ENCODE measurements at regions not wholly inside any gene's neighbourhood (a gene's known extent, or its start where the extent isn't known, plus 50 kb on each side); places are given as distances from the start of the nearest gene placed in this dataset.
"Not testable (repeated sequence)": the region's sequence is repeated elsewhere in the genome, so short reads cannot be mapped to it uniquely, and the experiment has no call there.

DNA sequence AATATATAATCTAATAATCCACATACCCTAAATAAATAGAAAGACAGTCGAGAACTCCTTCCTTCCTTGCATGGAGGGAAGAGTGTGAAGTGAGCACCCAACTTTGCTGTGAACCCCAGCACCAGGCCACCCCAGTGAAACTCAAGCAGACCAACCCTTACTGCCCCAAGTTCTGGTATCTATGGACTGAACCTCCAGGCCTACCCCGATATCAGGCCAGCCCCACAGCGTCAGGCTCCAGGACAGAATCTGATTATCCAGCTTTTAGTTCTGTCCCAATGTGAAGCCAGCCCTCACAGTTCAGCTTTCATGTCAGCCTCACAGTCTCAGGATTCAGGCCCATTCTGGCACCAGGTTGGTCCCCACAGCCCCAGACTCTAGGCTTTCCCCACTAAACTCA lies 1617.2 kb upstream of the AGA start:
- TF ChIP-seq, protein P1, sequence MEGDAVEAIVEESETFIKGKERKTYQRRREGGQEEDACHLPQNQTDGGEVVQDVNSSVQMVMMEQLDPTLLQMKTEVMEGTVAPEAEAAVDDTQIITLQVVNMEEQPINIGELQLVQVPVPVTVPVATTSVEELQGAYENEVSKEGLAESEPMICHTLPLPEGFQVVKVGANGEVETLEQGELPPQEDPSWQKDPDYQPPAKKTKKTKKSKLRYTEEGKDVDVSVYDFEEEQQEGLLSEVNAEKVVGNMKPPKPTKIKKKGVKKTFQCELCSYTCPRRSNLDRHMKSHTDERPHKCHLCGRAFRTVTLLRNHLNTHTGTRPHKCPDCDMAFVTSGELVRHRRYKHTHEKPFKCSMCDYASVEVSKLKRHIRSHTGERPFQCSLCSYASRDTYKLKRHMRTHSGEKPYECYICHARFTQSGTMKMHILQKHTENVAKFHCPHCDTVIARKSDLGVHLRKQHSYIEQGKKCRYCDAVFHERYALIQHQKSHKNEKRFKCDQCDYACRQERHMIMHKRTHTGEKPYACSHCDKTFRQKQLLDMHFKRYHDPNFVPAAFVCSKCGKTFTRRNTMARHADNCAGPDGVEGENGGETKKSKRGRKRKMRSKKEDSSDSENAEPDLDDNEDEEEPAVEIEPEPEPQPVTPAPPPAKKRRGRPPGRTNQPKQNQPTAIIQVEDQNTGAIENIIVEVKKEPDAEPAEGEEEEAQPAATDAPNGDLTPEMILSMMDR (IDR thresholded peaks at IDR 0.05) = no peak
- no peak for TF ChIP-seq POLR2A (IDR thresholded peaks at IDR 0.05)
- WGBS, 2 donors = 90 to 97% methylated on average over 3 of the region's 3 CpGs
- H3K4me3 ChIP-seq (ENCODE audit: low read depth, poor library complexity, severe bottlenecking) = no peak overlapping the region
- intact Hi-C loops (cut with DNase I; ENCODE audit: low total_unique reads) = no loop called here
- DNase-seq (ENCODE audit: low spot score in 2 of 2) = no peak

DNA sequence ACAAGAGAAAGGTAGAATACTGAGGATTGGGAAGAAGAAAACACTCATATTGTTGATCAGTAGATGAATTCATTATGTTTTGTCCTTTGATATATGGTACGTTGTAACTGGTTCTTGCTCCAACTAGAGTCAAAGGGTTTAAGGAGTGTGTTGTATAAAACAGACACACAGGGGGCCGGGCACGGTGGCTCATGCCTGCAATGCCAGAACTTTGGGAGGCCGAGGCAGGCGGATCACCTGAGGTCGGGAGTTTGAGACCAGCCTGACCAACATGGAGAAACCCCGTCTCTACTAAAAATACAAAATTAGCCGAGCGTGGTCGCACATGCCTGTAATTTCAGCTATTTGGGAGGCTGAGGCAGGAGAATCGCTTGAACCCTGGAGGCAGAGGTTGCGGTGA lies 1624.0 kb upstream of the AGA start:
- WGBS, 2 donors = 87 to 91% methylated on average over 12 of the region's 12 CpGs
- H3K4me3 ChIP-seq (ENCODE audit: low read depth, poor library complexity, severe bottlenecking); intact Hi-C loops (cut with DNase I; ENCODE audit: low total_unique reads): not testable (repeated sequence)
- DNase-seq (ENCODE audit: low spot score in 2 of 2) = peak in 1 of 2 donors; percentile 65

DNA sequence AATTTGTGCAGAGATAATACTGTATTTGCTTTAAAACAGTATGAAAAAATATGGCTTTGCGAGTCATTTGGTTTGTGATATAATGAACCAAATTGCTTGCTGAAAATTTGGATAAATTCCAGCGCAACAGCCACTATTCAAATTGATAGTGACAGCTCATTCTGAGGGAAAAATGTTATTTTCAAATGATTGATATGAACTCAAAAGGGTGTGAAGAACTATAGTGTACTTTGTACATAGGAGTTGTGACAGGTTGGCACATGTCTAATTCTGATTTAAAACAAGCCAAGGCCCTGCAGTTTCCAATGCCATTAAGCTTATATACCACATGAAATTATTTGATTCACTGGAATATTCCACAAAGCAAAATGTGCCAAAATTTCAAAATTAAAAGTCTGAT lies 1628.9 kb upstream of the AGA start:
- 53 to 65% methylated on average over 2 of the region's 2 CpGs for WGBS, 2 donors
- TF ChIP-seq, protein P1 (IDR thresholded peaks at IDR 0.05) = no peak
- no peak for TF ChIP-seq POLR2A (IDR thresholded peaks at IDR 0.05)
- intact Hi-C loops (cut with DNase I; ENCODE audit: low total_unique reads) = no loop called here
- no peak for DNase-seq (ENCODE audit: low spot score in 2 of 2)
- H3K4me3 ChIP-seq (ENCODE audit: low read depth, poor library complexity, severe bottlenecking) = no peak overlapping the region

DNA sequence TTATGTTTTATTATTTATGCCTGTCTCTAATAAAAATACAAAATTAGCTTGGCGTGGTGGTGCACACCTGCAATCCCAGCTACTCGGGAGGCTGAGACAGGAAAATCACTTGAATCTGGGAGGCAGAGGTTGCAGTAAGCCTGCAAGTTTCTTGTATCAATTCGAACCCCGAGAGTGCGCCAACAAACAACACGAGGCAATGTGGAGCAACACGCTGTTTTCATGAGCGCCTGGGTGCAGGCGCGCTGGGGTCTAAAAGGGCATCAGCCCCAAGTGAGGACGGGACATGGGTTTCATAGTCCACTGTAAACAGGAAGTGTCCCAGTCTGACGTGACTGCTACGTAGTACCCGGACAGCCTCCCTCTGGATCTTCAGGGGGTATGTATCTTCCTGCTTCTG lies 1634.6 kb upstream of the AGA start:
- no peak for TF ChIP-seq POLR2A (IDR thresholded peaks at IDR 0.05)
- TF ChIP-seq, protein P1 (IDR thresholded peaks at IDR 0.05) = no peak
- no peak overlapping the region for H3K4me3 ChIP-seq (ENCODE audit: low read depth, poor library complexity, severe bottlenecking)
- WGBS, 2 donors = 90 to 95% methylated on average over 14 of the region's 14 CpGs
- no peak for DNase-seq (ENCODE audit: low spot score in 2 of 2)
- intact Hi-C loops (cut with DNase I; ENCODE audit: low total_unique reads) = no loop called here

DNA sequence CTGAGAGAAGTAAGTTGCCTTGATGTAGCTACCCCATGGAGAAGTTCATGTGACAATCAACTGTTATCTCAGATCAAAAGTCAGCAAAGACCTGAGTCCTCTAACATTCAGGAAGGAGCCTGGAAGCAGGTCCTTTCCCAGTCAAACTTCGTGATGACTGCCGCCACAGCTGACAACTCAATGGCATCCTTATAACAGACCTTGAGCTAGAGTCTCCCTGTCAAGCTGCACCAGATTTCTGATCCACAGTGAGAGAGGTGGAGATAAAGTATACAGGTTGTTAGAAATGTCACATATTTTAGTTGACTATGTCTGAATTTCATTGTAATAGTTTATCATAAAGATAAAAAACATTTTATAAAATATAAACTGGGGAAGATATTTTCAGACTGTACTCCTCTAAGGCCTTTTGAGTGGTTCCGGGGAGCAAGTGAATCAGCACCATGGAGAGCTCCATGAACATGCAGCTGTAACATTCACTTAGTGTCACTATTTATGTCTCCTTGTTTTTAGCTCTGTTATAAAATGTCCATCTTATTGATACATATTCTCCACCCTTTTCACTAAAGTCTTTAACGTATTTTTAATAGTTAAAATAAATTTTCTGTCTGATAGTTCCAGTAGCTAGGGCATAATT lies 1653.5 kb upstream of the AGA start:
- intact Hi-C loops (cut with DNase I; ENCODE audit: low total_unique reads) = no loop called here
- TF ChIP-seq POLR2A (IDR thresholded peaks at IDR 0.05) = no peak
- TF ChIP-seq, protein P1 (IDR thresholded peaks at IDR 0.05) = no peak
- H3K4me3 ChIP-seq (ENCODE audit: low read depth, poor library complexity, severe bottlenecking) = no peak overlapping the region
- DNase-seq (ENCODE audit: low spot score in 2 of 2) = no peak
- WGBS, 2 donors = 12 to 13% methylated on average over 4 of the region's 4 CpGs

DNA sequence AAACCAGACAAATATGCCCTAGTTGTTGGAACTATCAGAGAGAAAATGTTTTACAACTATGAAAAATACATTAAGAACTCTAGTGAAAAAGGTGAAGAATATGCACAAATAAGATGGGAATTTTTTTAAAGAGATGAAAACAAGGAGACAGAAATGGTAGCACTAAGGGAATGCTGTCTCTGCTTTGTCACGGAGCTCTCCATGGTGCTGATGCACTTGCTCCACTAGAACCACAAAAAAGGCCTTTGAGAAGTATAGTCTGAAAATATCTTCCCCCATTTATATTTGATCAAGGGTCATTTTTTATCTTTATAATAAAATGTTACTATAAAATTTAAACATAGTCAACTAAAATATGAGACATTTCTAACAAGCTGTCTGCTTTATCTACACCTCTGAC lies 1655.5 kb upstream of the AGA start:
- WGBS, 2 donors = 4 to 10% methylated on average over 1 of the region's 1 CpG
- TF ChIP-seq, protein P1 (IDR thresholded peaks at IDR 0.05) = no peak
- TF ChIP-seq POLR2A (IDR thresholded peaks at IDR 0.05) = no peak
- no peak overlapping the region for H3K4me3 ChIP-seq (ENCODE audit: low read depth, poor library complexity, severe bottlenecking)
- intact Hi-C loops (cut with DNase I; ENCODE audit: low total_unique reads) = no loop called here
- no peak for DNase-seq (ENCODE audit: low spot score in 2 of 2)
